ENCODE measurements at regions not wholly inside any gene's neighbourhood (a gene's known extent, or its start where the extent isn't known, plus 50 kb on each side); places are given as distances from the start of the nearest gene placed in this dataset.

DNA sequence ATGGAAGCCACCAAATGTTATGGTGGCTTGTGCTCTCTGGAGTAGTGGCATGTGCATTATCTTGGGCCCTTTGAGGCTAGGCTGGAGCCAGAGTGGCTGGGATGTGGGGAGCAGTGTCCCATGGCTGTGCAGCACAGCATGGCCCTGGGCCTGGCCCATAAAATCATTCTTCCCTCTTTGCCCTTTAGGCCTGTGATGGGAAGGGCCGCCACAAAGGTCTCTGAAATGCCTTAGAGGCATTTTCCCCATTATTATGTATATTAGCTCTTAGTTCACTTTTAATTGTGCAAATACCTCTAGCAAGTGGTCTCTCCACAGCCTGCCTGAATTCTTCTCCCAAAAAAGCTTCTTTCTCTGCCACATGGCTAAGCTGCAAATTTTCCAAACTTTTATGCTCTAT, 297.3 kb upstream of the IRAK1BP1 start:
- TF ChIP-seq, protein P1, sequence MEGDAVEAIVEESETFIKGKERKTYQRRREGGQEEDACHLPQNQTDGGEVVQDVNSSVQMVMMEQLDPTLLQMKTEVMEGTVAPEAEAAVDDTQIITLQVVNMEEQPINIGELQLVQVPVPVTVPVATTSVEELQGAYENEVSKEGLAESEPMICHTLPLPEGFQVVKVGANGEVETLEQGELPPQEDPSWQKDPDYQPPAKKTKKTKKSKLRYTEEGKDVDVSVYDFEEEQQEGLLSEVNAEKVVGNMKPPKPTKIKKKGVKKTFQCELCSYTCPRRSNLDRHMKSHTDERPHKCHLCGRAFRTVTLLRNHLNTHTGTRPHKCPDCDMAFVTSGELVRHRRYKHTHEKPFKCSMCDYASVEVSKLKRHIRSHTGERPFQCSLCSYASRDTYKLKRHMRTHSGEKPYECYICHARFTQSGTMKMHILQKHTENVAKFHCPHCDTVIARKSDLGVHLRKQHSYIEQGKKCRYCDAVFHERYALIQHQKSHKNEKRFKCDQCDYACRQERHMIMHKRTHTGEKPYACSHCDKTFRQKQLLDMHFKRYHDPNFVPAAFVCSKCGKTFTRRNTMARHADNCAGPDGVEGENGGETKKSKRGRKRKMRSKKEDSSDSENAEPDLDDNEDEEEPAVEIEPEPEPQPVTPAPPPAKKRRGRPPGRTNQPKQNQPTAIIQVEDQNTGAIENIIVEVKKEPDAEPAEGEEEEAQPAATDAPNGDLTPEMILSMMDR (conservative IDR thresholded peaks at IDR 0.05; ENCODE audit: low read depth, low read length), result no peak
- TF ChIP-seq MAZ (IDR thresholded peaks at IDR 0.05; ENCODE audit: borderline replicate concordance, low read depth, low read length), result no peak
- no peak for TF ChIP-seq RFX5 (IDR thresholded peaks at IDR 0.05; ENCODE audit: low read depth, low read length)
- TF ChIP-seq CEBPB (IDR thresholded peaks at IDR 0.05; ENCODE audit: low read depth, low read length), result no peak
- no peak for TF ChIP-seq POLR2A (IDR thresholded peaks at IDR 0.05; ENCODE audit: low read depth, low read length)
- no peak for TF ChIP-seq BHLHE40 (IDR thresholded peaks at IDR 0.05; ENCODE audit: low read depth, low read length)
- no peak for TF ChIP-seq MAFK (IDR thresholded peaks at IDR 0.05; ENCODE audit: low read depth, low read length)

Data from IMR-90 (cell line).